Cardiac muscle cell (in vitro differentiated cells and primary cell): ENCODE measurements at regions not wholly inside any gene's neighbourhood (a gene's known extent, or its start where the extent isn't known, plus 50 kb on each side); places are given as distances from the start of the nearest gene placed in this dataset.

ENCODE experiments used
- DNase-seq, 2 donors: peaks; one replicate each; pipeline versions ENCODE4 v3.0.0 to v3.0.0-alpha.2; 2010 to 2017; ENCODE audit warnings: low read depth in 1 of 2, low spot score in 1 of 2
- H3K27ac ChIP-seq: fragments of 200-600 bp; sonication (generic); 2 replicates; pipeline ENCODE4 v1.5.1; 2016
- H3K27me3 ChIP-seq: fragments of 200-600 bp; sonication (generic); 2 replicates; pipeline ENCODE4 v1.6.0; 2016; ENCODE audit warnings: control low read depth
- H3K36me3 ChIP-seq: fragments of 200-600 bp; sonication (generic); 2 replicates; pipeline ENCODE4 v1.5.1; 2016; ENCODE audit warnings: control low read depth
- H3K4me1 ChIP-seq: fragments of 200-600 bp; sonication (generic); 2 replicates; pipeline ENCODE4 v1.8.1; 2017; ENCODE audit warnings: low read depth, mild to moderate bottlenecking, mixed run types
- H3K4me3 ChIP-seq: fragments of 200-600 bp; sonication (generic); 2 replicates; pipeline ENCODE4 v1.5.1; 2016; ENCODE audit warnings: mild to moderate bottlenecking
- H3K9me3 ChIP-seq: fragments of 200-600 bp; sonication (generic); 2 replicates; pipeline ENCODE4 v1.5.1; 2017; ENCODE audit warnings: low read depth, mild to moderate bottlenecking, control low read depth
- TF ChIP-seq, protein P1 (sequence below): IDR thresholded peaks from 2 replicates; pipeline ENCODE4 v1.5.1; 2012; ENCODE audit warnings: low read depth, mild to moderate bottlenecking, low read length

DNA sequence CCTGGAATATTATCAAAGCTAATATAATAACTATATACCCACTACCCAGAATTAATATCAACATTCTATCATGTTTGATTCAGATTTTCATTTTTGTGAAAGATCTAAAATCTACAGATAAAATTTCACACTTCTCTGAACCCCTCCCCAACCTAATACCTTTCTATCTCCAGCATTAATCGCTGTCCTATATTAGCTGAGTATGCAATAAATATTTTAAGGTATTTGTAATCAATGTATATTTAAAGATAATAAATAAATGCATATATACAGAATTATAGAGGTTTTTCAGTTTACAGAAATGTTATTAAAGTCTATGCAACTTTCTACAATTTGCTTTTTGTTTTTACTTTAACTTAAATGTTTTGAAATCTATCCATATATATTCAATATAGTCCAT, 156.7 kb upstream of the NRSN1 start:
- H3K36me3 ChIP-seq: no peaks in the 10 kb centered on the region
- no peak for DNase-seq
- TF ChIP-seq, protein P1, sequence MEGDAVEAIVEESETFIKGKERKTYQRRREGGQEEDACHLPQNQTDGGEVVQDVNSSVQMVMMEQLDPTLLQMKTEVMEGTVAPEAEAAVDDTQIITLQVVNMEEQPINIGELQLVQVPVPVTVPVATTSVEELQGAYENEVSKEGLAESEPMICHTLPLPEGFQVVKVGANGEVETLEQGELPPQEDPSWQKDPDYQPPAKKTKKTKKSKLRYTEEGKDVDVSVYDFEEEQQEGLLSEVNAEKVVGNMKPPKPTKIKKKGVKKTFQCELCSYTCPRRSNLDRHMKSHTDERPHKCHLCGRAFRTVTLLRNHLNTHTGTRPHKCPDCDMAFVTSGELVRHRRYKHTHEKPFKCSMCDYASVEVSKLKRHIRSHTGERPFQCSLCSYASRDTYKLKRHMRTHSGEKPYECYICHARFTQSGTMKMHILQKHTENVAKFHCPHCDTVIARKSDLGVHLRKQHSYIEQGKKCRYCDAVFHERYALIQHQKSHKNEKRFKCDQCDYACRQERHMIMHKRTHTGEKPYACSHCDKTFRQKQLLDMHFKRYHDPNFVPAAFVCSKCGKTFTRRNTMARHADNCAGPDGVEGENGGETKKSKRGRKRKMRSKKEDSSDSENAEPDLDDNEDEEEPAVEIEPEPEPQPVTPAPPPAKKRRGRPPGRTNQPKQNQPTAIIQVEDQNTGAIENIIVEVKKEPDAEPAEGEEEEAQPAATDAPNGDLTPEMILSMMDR: no peak
- no peaks in the 10 kb centered on the region for H3K27me3 ChIP-seq
- H3K9me3 ChIP-seq: no peaks in the 10 kb centered on the region
- no peaks in the 10 kb centered on the region for H3K4me1 ChIP-seq
- no peak overlapping the region for H3K4me3 ChIP-seq
- no peak overlapping the region for H3K27ac ChIP-seq

DNA sequence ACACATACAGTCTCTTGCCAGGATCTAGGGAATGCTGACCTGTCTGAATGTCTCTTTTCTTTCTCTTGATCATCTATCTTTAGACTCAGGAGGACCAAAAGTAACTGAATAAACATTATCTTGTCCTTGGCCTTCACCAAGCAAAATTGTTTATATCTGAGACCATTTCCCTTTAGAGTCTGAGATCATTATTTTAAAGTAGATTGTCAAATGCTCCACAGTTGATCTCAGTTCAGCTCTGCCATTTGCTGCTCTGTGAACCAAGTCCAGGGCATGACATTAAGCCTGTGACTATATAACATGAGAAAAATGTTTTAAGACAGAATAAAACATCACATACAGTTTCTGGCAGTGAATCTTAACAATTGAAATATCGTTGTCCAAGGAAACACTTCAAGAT, 148.3 kb upstream of the NRSN1 start:
- Histone ChIP-seq H3K4me1 (no peaks in the 10 kb centered on the region), H3K36me3 (no peaks in the 10 kb centered on the region), H3K9me3 (no peaks in the 10 kb centered on the region), H3K4me3 (no peak overlapping the region), H3K27ac (no peak overlapping the region), H3K27me3 (no peaks in the 10 kb centered on the region)
- TF ChIP-seq, protein P1: no peak
- no peak for DNase-seq

DNA sequence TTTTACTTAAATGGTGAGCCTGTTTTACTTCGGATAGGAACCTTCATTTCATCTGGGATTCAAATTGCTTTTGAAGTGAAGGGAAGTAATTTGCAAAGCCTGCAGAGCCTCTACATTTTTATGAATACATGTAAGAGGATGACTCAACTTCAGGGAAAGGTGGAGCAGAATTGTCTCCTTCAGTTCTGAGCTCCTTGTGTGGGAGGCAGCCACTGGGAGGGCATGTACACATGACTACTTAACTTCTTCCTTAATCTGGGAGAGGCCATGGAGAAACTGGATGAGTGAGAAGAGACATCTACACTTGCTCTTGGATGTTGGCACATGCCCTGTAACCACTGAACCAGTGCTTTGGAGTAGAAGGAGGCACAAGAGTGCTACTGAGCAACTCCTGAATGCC, 145.1 kb upstream of the NRSN1 start:
- Histone ChIP-seq H3K4me1 (no peaks in the 10 kb centered on the region), H3K36me3 (no peaks in the 10 kb centered on the region), H3K27me3 (no peaks in the 10 kb centered on the region), H3K4me3 (no peak overlapping the region), H3K27ac (no peak overlapping the region), H3K9me3 (no peaks in the 10 kb centered on the region)
- DNase-seq: no peak
- TF ChIP-seq, protein P1: no peak

DNA sequence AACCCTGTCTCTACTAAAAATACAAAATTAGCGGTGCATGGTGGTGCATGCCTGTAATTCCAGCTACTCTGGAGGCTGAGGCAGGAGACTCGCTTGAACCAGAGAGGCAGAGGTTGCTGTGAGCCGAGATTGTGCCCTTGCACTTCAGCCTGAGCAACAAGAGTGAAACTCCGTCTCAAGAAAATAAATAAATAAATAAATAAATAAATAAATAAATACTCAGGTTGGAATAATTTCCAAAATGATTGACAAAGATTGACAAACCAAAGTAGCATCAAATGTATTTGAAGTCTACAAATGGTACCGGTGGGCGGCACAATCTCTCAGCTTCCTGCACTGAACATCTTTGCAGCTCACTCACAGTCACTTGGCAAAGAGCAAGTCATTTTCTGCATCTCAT, 144.1 kb upstream of the NRSN1 start:
- no peak for DNase-seq
- Histone ChIP-seq H3K27me3 (no peaks in the 10 kb centered on the region), H3K4me3 (no peak overlapping the region), H3K36me3 (no peaks in the 10 kb centered on the region), H3K4me1 (no peaks in the 10 kb centered on the region), H3K9me3 (no peaks in the 10 kb centered on the region), H3K27ac (no peak overlapping the region)
- TF ChIP-seq, protein P1: no peak

DNA sequence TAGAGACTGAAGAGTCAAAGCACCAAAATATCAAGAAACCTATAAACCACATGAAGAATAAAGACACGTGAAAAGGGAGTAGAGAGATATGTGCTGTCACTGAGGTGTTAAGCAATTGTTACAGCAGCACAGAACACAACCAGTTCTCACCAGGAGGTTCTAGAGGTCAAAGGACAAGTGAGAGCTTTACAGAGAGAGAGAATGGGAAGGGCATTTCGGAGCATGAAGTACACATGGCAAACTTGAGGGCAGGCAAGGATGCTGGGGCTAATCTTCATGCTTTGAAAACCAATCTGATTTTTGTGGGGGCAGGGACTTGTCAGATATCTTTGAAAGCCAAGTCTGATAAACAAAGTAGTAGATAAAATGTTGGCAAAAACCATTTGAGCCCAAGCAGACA, 142.3 kb upstream of the NRSN1 start:
- H3K27me3 ChIP-seq: no peaks in the 10 kb centered on the region
- no peak for DNase-seq
- H3K9me3 ChIP-seq: no peaks in the 10 kb centered on the region
- no peaks in the 10 kb centered on the region for H3K36me3 ChIP-seq
- H3K4me1 ChIP-seq: no peaks in the 10 kb centered on the region
- TF ChIP-seq, protein P1: no peak
- no peak overlapping the region for H3K4me3 ChIP-seq
- no peak overlapping the region for H3K27ac ChIP-seq

DNA sequence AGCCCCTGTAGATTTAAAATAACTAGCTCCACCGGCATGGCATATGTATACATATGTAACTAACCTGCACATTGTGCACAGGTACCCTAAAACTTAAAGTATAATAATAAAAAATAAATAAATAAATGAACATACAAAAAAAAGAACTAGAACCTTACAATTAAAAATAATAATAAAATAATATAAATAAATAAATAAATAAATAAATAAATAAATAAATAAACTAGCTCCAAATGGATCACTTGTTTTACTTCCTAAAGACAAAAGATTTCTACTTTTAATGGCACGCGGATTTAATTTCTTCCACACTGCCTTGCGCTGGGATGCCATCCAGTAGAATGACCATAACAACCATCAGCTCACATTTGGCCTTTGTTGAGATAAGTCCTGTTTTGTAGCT, 141.0 kb upstream of the NRSN1 start:
- TF ChIP-seq, protein P1: no peak
- Histone ChIP-seq H3K36me3 (no peaks in the 10 kb centered on the region), H3K27me3 (no peaks in the 10 kb centered on the region), H3K9me3 (no peaks in the 10 kb centered on the region), H3K4me3 (no peak overlapping the region), H3K27ac (no peak overlapping the region), H3K4me1 (no peaks in the 10 kb centered on the region)
- no peak for DNase-seq
